Activated T-helper 17 cell treated with anti-CD3 and anti-CD28 coated beads, Interleukin-2, amount 50 U/mL, for 72 hours (primary cell): ENCODE measurements at regions not wholly inside any gene's neighbourhood (a gene's known extent, or its start where the extent isn't known, plus 50 kb on each side); places are given as distances from the start of the nearest gene placed in this dataset.

Experiments
- ATAC-seq: fragments of 150-1000 bp; cut with Tn5 transposase; replicated peaks from 2 replicates; pipeline ENCODE4 v1.10.0; 2021; ENCODE audit warnings: mild to moderate bottlenecking, moderate library complexity
- H3K27ac Mint-ChIP-seq: one replicate; pipeline ENCODE4 v1.8.0; 2022; ENCODE audit warnings: mixed read lengths
- H3K27me3 Mint-ChIP-seq: one replicate; pipeline ENCODE4 v1.8.0; 2022; ENCODE audit warnings: mixed read lengths
- H3K36me3 Mint-ChIP-seq: one replicate; pipeline ENCODE4 v1.8.0; 2022; ENCODE audit warnings: low read depth, mild to moderate bottlenecking, mixed read lengths
- H3K4me1 Mint-ChIP-seq: one replicate; pipeline ENCODE4 v1.8.0; 2022; ENCODE audit warnings: mixed read lengths
- H3K4me3 Mint-ChIP-seq: one replicate; pipeline ENCODE4 v1.8.0; 2022; ENCODE audit warnings: mild to moderate bottlenecking, mixed read lengths
- H3K9me3 Mint-ChIP-seq: one replicate; pipeline ENCODE4 v1.8.0; 2022; ENCODE audit warnings: mixed read lengths

DNA sequence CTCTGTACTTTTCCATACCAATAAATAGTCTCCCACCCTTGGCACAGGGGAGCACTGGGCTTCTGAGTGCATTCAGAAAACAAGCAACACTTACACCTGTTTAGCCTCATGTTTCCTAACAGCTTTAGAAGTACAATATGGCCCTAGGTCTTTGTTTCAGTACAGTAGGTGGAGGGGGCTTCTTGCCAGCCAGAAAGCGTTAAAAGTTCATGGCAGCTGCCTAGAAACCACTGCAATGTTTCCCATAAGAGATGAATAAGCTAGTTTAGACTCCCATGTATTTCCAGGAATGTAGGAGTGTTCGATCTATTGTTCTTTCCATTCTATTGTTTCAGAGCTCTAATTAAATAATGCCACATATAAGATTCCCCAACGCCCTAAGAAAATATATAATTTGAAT lies 444.8 kb downstream of the ARHGEF28 start:
- H3K27me3 Mint-ChIP-seq, result no peaks in the 10 kb centered on the region
- H3K36me3 Mint-ChIP-seq, result no peaks in the 10 kb centered on the region
- H3K9me3 Mint-ChIP-seq, result no peaks in the 10 kb centered on the region
- no peak overlapping the region for H3K27ac Mint-ChIP-seq
- no peak overlapping the region for H3K4me3 Mint-ChIP-seq
- ATAC-seq, result no peak
- no peaks in the 10 kb centered on the region for H3K4me1 Mint-ChIP-seq

DNA sequence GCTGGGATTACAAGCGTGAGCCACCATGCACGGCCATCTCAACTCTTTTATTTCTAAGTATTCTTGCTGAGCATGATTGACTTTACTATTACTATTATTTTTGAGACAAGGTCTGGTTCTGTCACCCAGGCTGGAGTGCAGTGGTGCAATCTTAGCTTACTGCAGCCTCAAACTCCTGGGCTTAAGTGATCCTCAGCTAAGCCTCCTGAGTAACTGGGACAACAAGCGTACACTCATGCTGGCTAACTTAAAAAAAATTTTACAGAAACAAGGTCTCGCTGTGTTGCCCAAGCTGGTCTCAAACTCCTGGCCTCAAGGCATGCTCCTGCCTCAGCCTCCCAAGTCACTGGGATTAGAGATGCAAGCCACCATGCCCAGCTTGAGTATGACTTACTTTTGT lies 443.7 kb downstream of the ARHGEF28 start:
- no peaks in the 10 kb centered on the region for H3K27me3 Mint-ChIP-seq
- H3K27ac Mint-ChIP-seq, result no peak overlapping the region
- no peaks in the 10 kb centered on the region for H3K36me3 Mint-ChIP-seq
- no peak overlapping the region for H3K4me3 Mint-ChIP-seq
- no peak for ATAC-seq
- no peaks in the 10 kb centered on the region for H3K4me1 Mint-ChIP-seq
- H3K9me3 Mint-ChIP-seq, result no peaks in the 10 kb centered on the region

DNA sequence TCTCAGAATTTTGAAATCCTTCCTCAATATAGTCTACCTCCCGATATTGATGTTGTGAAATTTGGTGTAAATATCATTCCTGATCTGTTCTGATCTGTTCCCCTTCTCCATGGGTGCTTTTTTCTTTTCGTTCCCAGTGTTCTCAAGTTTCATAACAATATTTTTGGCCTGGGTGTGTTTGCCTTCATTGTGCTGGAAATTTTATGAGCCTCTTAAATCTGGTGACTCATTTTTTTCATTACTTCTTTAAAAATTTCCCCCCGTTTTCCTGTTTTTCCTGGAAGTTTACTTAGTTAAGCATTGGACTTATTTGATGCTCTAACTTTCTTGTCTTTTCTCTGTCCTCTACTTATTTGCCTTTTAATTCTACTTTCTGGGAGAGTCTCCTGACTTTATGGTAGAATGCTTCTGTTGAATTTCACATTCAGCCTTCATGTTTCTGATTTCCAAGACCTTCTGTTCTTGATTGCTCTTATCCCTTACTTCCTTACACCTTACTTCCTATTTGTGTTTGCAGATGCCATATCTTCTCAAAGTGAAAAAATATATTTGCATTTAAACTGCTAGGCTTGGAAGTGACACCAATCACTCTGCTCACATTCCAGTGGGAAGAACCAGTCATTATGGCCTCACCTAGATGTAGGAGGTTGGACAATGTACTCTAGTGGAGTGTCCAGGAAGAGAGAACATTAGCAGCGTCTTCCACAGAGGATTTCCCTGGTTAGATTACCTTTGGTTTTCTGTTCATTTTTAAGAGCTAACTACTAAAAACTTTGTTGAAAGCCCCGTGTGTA lies 441.9 kb downstream of the ARHGEF28 start:
- H3K27ac Mint-ChIP-seq, result no peak overlapping the region
- H3K36me3 Mint-ChIP-seq, result no peaks in the 10 kb centered on the region
- no peak overlapping the region for H3K4me3 Mint-ChIP-seq
- no peaks in the 10 kb centered on the region for H3K4me1 Mint-ChIP-seq
- H3K27me3 Mint-ChIP-seq, result peaks cover 6% of the 10 kb centered on the region
- no peak for ATAC-seq
- H3K9me3 Mint-ChIP-seq, result no peaks in the 10 kb centered on the region

DNA sequence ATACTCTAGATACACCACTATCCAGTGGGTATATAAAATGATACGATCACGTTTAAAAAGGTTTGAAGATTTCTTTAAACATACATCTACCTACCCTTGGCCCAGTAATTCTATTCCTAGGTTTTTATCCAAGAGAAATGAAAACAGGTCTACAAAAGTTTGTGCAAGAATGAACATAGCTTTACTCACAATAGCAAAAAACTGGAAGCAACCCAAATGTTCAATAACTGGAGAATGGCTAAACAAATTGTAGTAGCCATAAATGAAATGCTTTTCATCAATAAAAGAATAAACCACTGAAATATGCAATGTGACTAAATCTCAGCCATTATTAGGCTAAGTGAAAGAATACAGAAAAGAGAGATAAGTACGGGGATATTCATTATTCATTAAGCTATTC lies 438.9 kb downstream of the ARHGEF28 start:
- peaks cover 6% of the 10 kb centered on the region for H3K27me3 Mint-ChIP-seq
- no peak overlapping the region for H3K27ac Mint-ChIP-seq
- no peak overlapping the region for H3K4me3 Mint-ChIP-seq
- no peaks in the 10 kb centered on the region for H3K36me3 Mint-ChIP-seq
- no peaks in the 10 kb centered on the region for H3K9me3 Mint-ChIP-seq
- H3K4me1 Mint-ChIP-seq, result no peaks in the 10 kb centered on the region
- ATAC-seq, result no peak

DNA sequence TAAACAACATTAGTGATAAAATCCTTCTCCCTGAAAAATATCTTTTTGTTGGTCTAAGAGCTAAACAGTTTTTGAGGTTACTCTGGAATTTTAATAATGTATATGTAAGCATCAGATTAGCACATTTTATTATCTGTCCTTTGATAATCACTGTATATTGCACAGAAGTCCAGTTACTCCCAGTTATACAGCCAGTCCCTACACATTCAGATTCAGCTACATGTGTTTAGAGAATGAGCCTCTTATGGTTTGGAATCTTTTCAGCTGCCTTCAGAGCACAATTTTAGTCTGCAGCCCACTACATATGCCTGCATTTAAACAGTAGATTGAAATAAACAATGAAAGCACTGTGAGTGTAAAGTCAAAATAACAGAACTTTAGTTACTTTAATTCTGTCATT lies 438.2 kb downstream of the ARHGEF28 start:
- Mint-ChIP-seq H3K27ac (no peak overlapping the region), H3K36me3 (no peaks in the 10 kb centered on the region), H3K27me3 (peaks cover 6% of the 10 kb centered on the region), H3K9me3 (no peaks in the 10 kb centered on the region), H3K4me1 (no peaks in the 10 kb centered on the region), H3K4me3 (no peak overlapping the region)
- no peak for ATAC-seq

DNA sequence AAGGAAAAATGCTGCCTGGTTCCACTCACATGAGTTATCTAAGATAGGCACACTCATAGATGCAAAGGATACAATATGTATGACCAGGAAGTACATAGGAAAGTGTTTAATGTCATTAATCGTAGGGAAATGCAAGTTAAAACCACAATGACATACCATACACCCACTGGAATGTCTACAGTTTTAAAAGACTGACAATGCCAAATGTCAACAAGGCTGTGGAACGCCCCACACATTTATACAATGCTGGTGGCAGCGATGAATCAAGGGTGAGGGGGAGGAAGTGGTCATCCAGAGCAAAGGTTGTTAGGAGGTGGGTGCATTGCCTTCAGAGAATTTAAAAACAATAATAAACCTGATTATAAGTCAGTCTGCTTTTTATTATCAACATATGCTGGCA lies 437.8 kb downstream of the ARHGEF28 start:
- Mint-ChIP-seq H3K36me3 (no peaks in the 10 kb centered on the region), H3K27me3 (peaks cover 6% of the 10 kb centered on the region), H3K4me1 (no peaks in the 10 kb centered on the region), H3K27ac (no peak overlapping the region), H3K9me3 (no peaks in the 10 kb centered on the region), H3K4me3 (no peak overlapping the region)
- no peak for ATAC-seq

DNA sequence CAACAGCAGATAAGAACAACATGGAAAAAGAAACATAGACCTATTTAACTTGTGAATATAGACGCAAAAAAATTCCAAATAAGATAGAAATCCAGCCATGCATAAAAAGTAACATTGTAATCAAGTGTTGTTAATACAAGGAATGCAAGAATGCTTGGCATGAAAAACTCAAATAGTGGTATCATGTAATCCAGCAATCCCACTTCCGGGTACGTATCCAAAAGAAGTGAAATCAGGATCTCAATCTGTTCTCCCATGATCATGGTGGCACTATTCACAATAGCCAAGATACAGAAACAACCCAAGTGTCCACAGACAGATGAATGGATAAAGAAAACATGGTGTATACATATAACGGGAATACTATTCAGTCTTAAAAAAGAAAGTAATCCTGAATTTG lies 437.4 kb downstream of the ARHGEF28 start:
- Mint-ChIP-seq H3K27ac (no peak overlapping the region), H3K4me3 (no peak overlapping the region), H3K36me3 (no peaks in the 10 kb centered on the region), H3K9me3 (no peaks in the 10 kb centered on the region), H3K4me1 (no peaks in the 10 kb centered on the region), H3K27me3 (peaks cover 7% of the 10 kb centered on the region)
- no peak for ATAC-seq

DNA sequence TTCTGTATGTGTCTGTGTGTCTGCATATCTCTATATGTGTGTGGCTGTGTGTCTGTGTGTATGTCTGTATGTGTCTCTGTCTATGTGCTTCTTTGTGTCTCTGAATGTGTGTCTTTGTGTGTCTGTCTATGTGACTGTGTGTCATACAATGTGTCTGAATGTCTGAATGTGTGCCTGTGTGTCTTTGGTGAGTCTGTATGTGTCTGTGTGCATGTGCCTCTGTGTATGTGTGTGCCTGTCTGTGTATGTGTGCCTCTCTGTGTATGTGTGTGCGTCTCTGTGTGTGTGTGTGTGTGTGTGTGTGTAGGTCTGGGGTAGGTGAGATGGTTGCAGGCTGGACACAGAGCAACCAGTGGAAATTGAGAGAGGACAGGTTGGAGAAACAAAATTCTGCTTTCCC lies 435.3 kb downstream of the ARHGEF28 start:
- no peaks in the 10 kb centered on the region for H3K4me1 Mint-ChIP-seq
- H3K4me3 Mint-ChIP-seq, result no peak overlapping the region
- no peak for ATAC-seq
- peaks cover 18% of the 10 kb centered on the region for H3K27me3 Mint-ChIP-seq
- no peaks in the 10 kb centered on the region for H3K9me3 Mint-ChIP-seq
- H3K36me3 Mint-ChIP-seq, result no peaks in the 10 kb centered on the region
- no peak overlapping the region for H3K27ac Mint-ChIP-seq

DNA sequence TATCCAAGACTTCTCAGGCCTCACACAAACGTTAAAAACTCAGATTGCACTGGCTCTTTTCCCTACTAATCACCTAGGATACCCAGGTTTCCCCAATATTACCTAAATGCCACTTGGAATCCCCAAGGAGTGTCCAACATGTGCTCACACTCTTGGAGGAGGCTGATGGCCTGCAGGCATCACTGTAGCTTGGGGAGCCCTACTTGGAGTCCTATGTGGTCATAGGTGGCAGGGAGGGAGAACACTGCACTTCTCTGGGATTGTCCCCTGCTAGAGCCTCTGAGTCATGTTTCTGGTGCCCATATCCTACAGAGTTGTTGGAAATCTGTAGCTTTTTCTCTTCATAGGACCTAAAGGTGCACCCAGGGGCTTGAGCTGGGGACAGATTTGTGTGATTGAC lies 433.7 kb downstream of the ARHGEF28 start:
- no peak for ATAC-seq
- H3K27ac Mint-ChIP-seq, result no peak overlapping the region
- H3K27me3 Mint-ChIP-seq, result peaks cover 26% of the 10 kb centered on the region
- H3K36me3 Mint-ChIP-seq, result no peaks in the 10 kb centered on the region
- no peaks in the 10 kb centered on the region for H3K4me1 Mint-ChIP-seq
- no peak overlapping the region for H3K4me3 Mint-ChIP-seq
- H3K9me3 Mint-ChIP-seq, result no peaks in the 10 kb centered on the region

DNA sequence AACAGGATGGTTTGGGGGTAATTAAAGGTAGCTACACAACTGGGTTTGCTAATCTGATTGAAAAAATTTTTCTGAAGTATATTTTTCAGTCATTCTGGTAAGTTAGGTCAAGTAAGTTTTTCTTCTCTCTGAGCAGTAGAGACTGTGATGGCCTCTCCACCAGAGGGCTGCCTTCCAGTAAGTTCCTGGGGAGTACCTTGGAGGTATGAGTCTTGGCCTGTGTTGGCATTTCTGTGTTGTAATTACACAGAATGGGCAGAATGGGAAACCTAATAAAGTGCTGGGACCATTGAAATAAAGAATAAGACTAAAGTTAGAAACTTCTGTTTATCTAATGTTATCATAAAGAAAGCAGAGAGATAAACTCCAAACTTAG lies 430.8 kb downstream of the ARHGEF28 start:
- no peak overlapping the region for H3K4me3 Mint-ChIP-seq
- H3K9me3 Mint-ChIP-seq, result no peaks in the 10 kb centered on the region
- no peaks in the 10 kb centered on the region for H3K36me3 Mint-ChIP-seq
- peaks cover 26% of the 10 kb centered on the region for H3K27me3 Mint-ChIP-seq
- no peaks in the 10 kb centered on the region for H3K4me1 Mint-ChIP-seq
- no peak overlapping the region for H3K27ac Mint-ChIP-seq
- no peak for ATAC-seq

DNA sequence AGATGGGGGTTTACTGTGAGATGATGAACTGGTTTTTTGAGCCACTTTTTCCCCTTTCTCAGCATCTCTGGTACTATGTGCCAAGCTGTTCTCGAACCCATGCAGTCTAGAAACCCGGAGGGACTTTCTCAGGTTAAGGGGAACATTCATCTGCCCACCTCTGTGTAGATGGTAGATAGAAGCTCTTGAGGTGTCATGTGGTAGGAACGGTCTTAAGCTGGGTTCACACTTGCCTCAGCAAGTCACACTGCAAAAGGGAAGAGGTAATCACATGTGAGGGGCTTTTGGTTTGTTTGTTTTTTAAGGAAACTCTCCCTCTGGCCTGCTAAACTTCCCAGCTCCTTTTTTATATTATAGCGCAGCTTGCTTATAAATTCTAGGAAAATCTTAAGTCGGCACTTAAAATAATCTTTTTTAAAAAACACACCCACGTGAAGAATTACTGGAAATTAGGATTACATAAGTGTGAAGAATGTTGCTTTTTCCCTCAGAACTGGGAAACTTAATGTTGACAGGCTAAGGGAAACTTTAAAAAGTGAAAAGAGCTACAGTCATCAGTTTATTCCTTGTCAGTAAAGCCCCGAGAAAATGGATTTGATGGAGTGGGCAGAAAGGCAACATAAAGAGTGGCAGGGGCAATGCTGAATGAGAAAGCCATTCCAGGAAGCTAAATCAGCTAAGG lies 430.3 kb downstream of the ARHGEF28 start:
- H3K27ac Mint-ChIP-seq, result no peak overlapping the region
- no peaks in the 10 kb centered on the region for H3K4me1 Mint-ChIP-seq
- no peaks in the 10 kb centered on the region for H3K36me3 Mint-ChIP-seq
- H3K4me3 Mint-ChIP-seq, result no peak overlapping the region
- peaks cover 26% of the 10 kb centered on the region for H3K27me3 Mint-ChIP-seq
- no peak for ATAC-seq
- H3K9me3 Mint-ChIP-seq, result no peaks in the 10 kb centered on the region

DNA sequence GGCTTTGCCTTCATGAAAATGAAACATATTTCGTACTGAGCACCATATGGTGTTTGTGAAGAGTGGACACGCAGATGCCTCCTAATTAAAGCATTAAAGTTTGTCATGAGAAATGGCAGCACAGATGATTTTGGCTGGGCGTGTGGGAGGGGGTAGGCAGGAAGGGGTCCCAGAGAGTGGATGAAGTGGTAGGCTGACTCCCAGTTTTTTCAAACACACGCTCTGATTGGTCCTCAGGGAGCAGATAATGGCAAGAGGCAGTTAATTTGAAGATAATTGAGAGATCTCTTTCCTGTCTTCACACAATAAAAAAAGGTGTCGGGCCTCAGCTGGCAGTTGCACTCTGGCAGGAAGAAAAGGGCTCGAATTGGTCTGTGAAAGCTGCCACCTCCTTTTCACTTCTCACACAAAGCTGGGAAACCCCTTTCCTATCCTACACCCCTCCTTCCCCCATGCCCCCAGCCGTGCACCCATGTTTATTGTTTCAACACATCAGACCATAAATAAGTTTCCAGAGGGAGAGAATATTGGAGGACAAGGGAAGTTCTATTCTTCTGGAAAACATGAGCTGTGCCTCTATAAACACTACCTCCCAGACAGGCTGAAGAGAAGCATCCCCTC lies 429.6 kb downstream of the ARHGEF28 start:
- peaks cover 31% of the 10 kb centered on the region for H3K27me3 Mint-ChIP-seq
- H3K4me3 Mint-ChIP-seq, result no peak overlapping the region
- H3K4me1 Mint-ChIP-seq, result no peaks in the 10 kb centered on the region
- no peaks in the 10 kb centered on the region for H3K36me3 Mint-ChIP-seq
- no peak overlapping the region for H3K27ac Mint-ChIP-seq
- ATAC-seq, result no peak
- no peaks in the 10 kb centered on the region for H3K9me3 Mint-ChIP-seq

DNA sequence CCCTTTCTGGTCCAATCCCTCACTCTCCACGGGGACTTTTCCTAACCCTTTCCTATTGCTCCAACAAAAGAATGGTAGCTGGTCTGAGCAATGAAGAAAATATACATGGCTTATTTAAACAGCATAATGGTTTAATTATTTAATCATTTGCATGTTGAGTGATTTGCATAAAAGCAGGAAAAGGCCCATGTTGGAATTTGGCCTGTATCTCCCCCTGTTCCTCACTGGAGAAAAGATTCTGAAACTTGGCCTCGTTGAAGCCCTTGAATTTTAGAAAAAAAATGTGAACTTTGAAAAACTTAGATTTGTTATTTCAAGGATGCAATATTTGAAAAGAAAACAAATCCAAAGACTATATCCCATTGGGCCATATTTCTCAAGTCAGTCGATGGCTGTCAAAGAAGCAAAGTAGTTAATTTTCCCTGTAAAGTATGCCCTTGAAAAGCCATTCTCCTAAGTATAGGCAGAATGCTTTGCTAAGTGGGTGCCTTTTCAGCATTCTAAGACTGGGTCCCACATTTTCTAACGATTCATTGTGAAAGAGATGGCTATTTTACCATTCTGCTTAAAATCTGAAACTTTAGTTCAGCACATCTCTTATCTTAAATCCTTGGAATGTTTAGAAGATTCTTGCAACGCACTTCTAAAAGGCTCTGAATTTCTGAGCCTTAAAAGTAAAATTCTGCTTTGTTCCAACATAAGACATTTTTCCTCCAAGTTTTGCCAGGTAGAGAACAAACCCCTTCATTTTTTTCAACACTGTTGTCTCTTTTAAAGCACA lies 428.8 kb downstream of the ARHGEF28 start:
- Mint-ChIP-seq H3K27me3 (peaks cover 34% of the 10 kb centered on the region), H3K36me3 (no peaks in the 10 kb centered on the region), H3K4me1 (no peaks in the 10 kb centered on the region), H3K9me3 (no peaks in the 10 kb centered on the region), H3K4me3 (no peak overlapping the region), H3K27ac (no peak overlapping the region)
- no peak for ATAC-seq

DNA sequence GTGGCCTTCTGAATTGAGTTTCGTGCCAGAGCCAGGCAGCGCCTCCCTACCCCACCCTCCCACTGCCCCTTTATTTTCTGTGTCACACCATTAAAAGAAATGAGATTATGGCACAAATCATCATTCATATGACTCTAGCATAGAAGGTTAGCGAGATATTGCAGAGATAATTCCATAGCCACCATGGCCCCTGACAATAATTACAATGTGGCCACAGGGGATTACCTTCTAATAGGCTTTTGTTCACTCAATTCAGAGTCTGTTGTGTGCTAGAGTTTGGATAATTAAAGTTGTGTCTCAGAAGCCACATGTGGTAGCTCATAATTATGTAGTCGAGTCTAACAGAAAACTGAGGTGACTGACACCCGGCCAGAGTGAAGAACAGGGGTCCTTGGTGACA lies 428.1 kb downstream of the ARHGEF28 start:
- Mint-ChIP-seq H3K4me3 (no peak overlapping the region), H3K9me3 (no peaks in the 10 kb centered on the region), H3K4me1 (no peaks in the 10 kb centered on the region), H3K27me3 (peaks cover 38% of the 10 kb centered on the region), H3K36me3 (no peaks in the 10 kb centered on the region), H3K27ac (no peak overlapping the region)
- ATAC-seq, result no peak
